ENCODE measurements at regions not wholly inside any gene's neighbourhood (a gene's known extent, or its start where the extent isn't known, plus 50 kb on each side); places are given as distances from the start of the nearest gene placed in this dataset.
A peak's percentile ranks its signal among the peaks of the same experiment; 100 is the strongest.

- H3K36me3 ChIP-seq (ENCODE audit: control insufficient read depth in 2 of 4, insufficient read depth in 4 of 4, low read length in 3 of 4) = no peaks in the 10 kb centered on the region
- H2AFZ ChIP-seq (ENCODE audit: low read length) = peak overlapping the region; percentile 67; the same call in 1 of the 2 replicates
- no peak overlapping the region for H3K27ac ChIP-seq (ENCODE audit: low read depth, low read length)
- ChIA-PET POLR2A (ENCODE audit: partially characterized antibody) (no interaction called here), CTCF (ENCODE audit: partially characterized antibody) (interaction anchor here (0.6 to 2.5 kb wide), 38 partner anchors 8 to 1623 kb away, joined by 3 to 14 read pairs (median 3); no protein-coding TSS in a partner anchor)
- H2BK20ac ChIP-seq (ENCODE audit: low read length) = no peak overlapping the region
- 19% methylated on average over 11 of the region's 11 CpGs; no CpG with 5 or more reads in 1 of the 2 experiments for WGBS, 2 experiments (ENCODE audit: extremely low coverage in 1 of 2, insufficient coverage in 1 of 2, insufficient read length in 1 of 2, insufficient replicate concordance in 2 of 2, low coverage in 1 of 2, low lambda C conversion rate in 2 of 2, missing lambda C conversion rate in 1 of 2)
- H3K79me2 ChIP-seq (ENCODE audit: control insufficient read depth in 1 of 2, insufficient read depth in 2 of 2, low read length in 2 of 2) = no peaks in the 10 kb centered on the region
- no peak overlapping the region for H3K23ac ChIP-seq (ENCODE audit: insufficient read length)
- H3K23me2 ChIP-seq (ENCODE audit: low read depth, low read length) = no peaks in the 10 kb centered on the region
- H4K5ac ChIP-seq (ENCODE audit: insufficient read length, low read depth, low read length) = no peak overlapping the region
- H4K91ac ChIP-seq (replicated peaks; ENCODE audit: insufficient read length, low read length) = no peak overlapping the region
- H3K14ac ChIP-seq (ENCODE audit: insufficient read length) = no peak overlapping the region
- no peaks in the 10 kb centered on the region for H3K9me3 ChIP-seq (ENCODE audit: insufficient read depth in 2 of 2, low read depth in 1 of 2, low read length in 1 of 2)
- no peak overlapping the region for H2BK12ac ChIP-seq (ENCODE audit: low read depth, low read length)
- no peak overlapping the region for H2BK5ac ChIP-seq (ENCODE audit: low read depth, low read length)
- DNase-seq (ENCODE audit: low read depth in 1 of 2, low spot score in 2 of 2) = peak; percentile 10 to 92
- H3K56ac ChIP-seq (replicated peaks; ENCODE audit: insufficient read length, low read depth, low read length) = no peak overlapping the region
- H2BK120ac ChIP-seq (replicated peaks; ENCODE audit: low read depth, low read length) = no peak overlapping the region
- H3K18ac ChIP-seq (ENCODE audit: extremely low read depth, low read length) = no peak overlapping the region
- H3K27me3 ChIP-seq (replicated peaks in 1 of 4; ENCODE audit: control insufficient read depth in 3 of 4, extremely low read depth in 1 of 4, insufficient read depth in 3 of 4, low read length in 3 of 4) = no peaks in the 10 kb centered on the region
- FAIRE-seq = peak; percentile 81
- no peak overlapping the region for H2BK15ac ChIP-seq (ENCODE audit: low read length)
- no peaks in the 10 kb centered on the region for H3K4me1 ChIP-seq (replicated peaks in 1 of 4; ENCODE audit: control insufficient read depth in 3 of 4, insufficient read depth in 4 of 4, low read length in 3 of 4)
- no peak overlapping the region for H4K8ac ChIP-seq (ENCODE audit: extremely low read depth, insufficient read depth, low read length)
- H3K4me3 ChIP-seq (ENCODE audit: extremely low read depth in 1 of 4, insufficient read depth in 2 of 4, low read depth in 3 of 4, low read length in 4 of 4) = no peak overlapping the region
- TF ChIP-seq CREB1 (IDR thresholded peaks at IDR 0.05) (0 out of 2 replicates have a peak, but pooled peaks have one; percentile 26), E2F6 (IDR thresholded peaks at IDR 0.05) (no peak), CEBPB (IDR thresholded peaks at IDR 0.05; ENCODE audit: low read depth, low read length) (0 out of 2 replicates have a peak, but pooled peaks have one; percentile 16), CTCF (IDR thresholded peaks at IDR 0.05; ENCODE audit: control extremely low read depth in 1 of 3, insufficient read depth in 1 of 3, low read depth in 1 of 3, low read length in 3 of 3) (peak; percentile 64 to 93 (median 88)), RFX5 (IDR thresholded peaks at IDR 0.05; ENCODE audit: borderline replicate concordance, low read depth, low read length) (no peak), MAFK (IDR thresholded peaks at IDR 0.05; ENCODE audit: low read depth, low read length) (no peak), RAD21 (IDR thresholded peaks at IDR 0.05 in 1 of 2, conservative IDR thresholded peaks at IDR 0.05 in 1 of 2; ENCODE audit: low read depth in 2 of 2, low read length in 2 of 2) (peak; percentile 70 to 80)
- no peak overlapping the region for H2AK5ac ChIP-seq (ENCODE audit: low read depth, low read length)
- H3K79me1 ChIP-seq (ENCODE audit: low read depth, low read length) = no peaks in the 10 kb centered on the region
- no peak overlapping the region for H3K4ac ChIP-seq (replicated peaks; ENCODE audit: insufficient read length, low read depth, low read length)
- no peaks in the 10 kb centered on the region for H4K20me1 ChIP-seq (replicated peaks in 1 of 2; ENCODE audit: control insufficient read depth in 1 of 2, insufficient read depth in 2 of 2, low read length in 2 of 2)
- no peak overlapping the region for H3K4me2 ChIP-seq (ENCODE audit: insufficient read depth in 1 of 2, low read depth in 2 of 2, low read length in 2 of 2)
- H3K9ac ChIP-seq (replicated peaks in 1 of 4; ENCODE audit: extremely low read depth in 1 of 4, low read depth in 3 of 4, low read length in 3 of 4) = no peak overlapping the region
Observed at GRCh38 chr13:105410602-105411001, 1124.9 kb downstream of the EFNB2 start.
